Fibroblast of lung (primary cell): ENCODE measurements at regions not wholly inside any gene's neighbourhood (a gene's known extent, or its start where the extent isn't known, plus 50 kb on each side); places are given as distances from the start of the nearest gene placed in this dataset.

Experiments
- DNase-seq, 2 donors: peaks; one replicate each; pipeline versions ENCODE4 v3.0.0 to v3.0.0-alpha.2; 2010; ENCODE audit warnings: low read depth in 2 of 2
- H2AFZ ChIP-seq: 2 replicates; pipeline ENCODE4 v1.5.1; 2012; ENCODE audit warnings: low read length, control low read depth, inconsistent platforms
- H3K27ac ChIP-seq: 2 replicates; pipeline ENCODE4 v1.5.1; 2011; ENCODE audit warnings: low read length, control low read depth; ENCODE audit not compliant: insufficient read depth
- H3K27me3 ChIP-seq: 2 replicates; pipeline ENCODE4 v1.5.1; 2011; ENCODE audit warnings: mild to moderate bottlenecking, low read length; ENCODE audit not compliant: control insufficient read depth, insufficient read depth
- H3K36me3 ChIP-seq: 2 replicates; pipeline ENCODE4 v1.5.1; 2011; ENCODE audit warnings: low read length; ENCODE audit not compliant: control insufficient read depth, insufficient read depth
- H3K4me1 ChIP-seq: 2 replicates; pipeline ENCODE4 v1.5.1; 2011; ENCODE audit warnings: low read length; ENCODE audit not compliant: control insufficient read depth, insufficient read depth; ENCODE audit errors: extremely low read depth
- H3K4me2 ChIP-seq: 2 replicates; pipeline ENCODE4 v1.5.1; 2011; ENCODE audit warnings: low read length, control low read depth; ENCODE audit not compliant: insufficient read depth; ENCODE audit errors: extremely low read depth
- H3K4me3 ChIP-seq, 4 experiments: fragments of 200-600 bp in 1 of 4; sonication (generic) in 1 of 4; replicated peaks in 1 of 4; 2 replicates each; pipeline ENCODE4 v1.5.1; 2011 to 2016; ENCODE audit warnings: low read length in 4 of 4, low read depth in 3 of 4, mild to moderate bottlenecking in 3 of 4, control low read depth in 2 of 4, inconsistent platforms in 1 of 4, mixed read lengths in 1 of 4; ENCODE audit not compliant: insufficient read depth in 1 of 4; ENCODE audit errors: control extremely low read depth in 1 of 4
- H3K79me2 ChIP-seq: 2 replicates; pipeline ENCODE4 v1.5.1; 2012; ENCODE audit warnings: mild to moderate bottlenecking, low read length, inconsistent platforms; ENCODE audit not compliant: control insufficient read depth, insufficient read depth
- H3K9ac ChIP-seq: 2 replicates; pipeline ENCODE4 v1.5.1; 2011; ENCODE audit warnings: mild to moderate bottlenecking, low read length, control low read depth; ENCODE audit not compliant: insufficient read depth
- H3K9me3 ChIP-seq: 2 replicates; pipeline ENCODE4 v1.5.1; 2012; ENCODE audit warnings: low read depth, low read length; ENCODE audit not compliant: control insufficient read depth, insufficient read depth
- H4K20me1 ChIP-seq: 2 replicates; pipeline ENCODE4 v1.5.1; 2011; ENCODE audit warnings: low read length; ENCODE audit not compliant: control insufficient read depth, insufficient read depth; ENCODE audit errors: extremely low read depth
- CTCF ChIP-seq, 2 donors: IDR thresholded peaks in 1 of 2; conservative IDR thresholded peaks in 1 of 2; 1 replicate in 1 of 2; 2 replicates in 1 of 2; pipeline ENCODE4 v1.5.1; 2011 to 2012; ENCODE audit warnings: low read length in 2 of 2, control low read depth in 1 of 2, inconsistent platforms in 1 of 2, low read depth in 1 of 2, mild to moderate bottlenecking in 1 of 2
- EZH2 ChIP-seq: IDR thresholded peaks from 2 replicates; pipeline ENCODE4 v1.5.1; 2012; ENCODE audit warnings: low read length, control low read depth, mild to moderate bottlenecking; ENCODE audit errors: missing control alignments

DNA sequence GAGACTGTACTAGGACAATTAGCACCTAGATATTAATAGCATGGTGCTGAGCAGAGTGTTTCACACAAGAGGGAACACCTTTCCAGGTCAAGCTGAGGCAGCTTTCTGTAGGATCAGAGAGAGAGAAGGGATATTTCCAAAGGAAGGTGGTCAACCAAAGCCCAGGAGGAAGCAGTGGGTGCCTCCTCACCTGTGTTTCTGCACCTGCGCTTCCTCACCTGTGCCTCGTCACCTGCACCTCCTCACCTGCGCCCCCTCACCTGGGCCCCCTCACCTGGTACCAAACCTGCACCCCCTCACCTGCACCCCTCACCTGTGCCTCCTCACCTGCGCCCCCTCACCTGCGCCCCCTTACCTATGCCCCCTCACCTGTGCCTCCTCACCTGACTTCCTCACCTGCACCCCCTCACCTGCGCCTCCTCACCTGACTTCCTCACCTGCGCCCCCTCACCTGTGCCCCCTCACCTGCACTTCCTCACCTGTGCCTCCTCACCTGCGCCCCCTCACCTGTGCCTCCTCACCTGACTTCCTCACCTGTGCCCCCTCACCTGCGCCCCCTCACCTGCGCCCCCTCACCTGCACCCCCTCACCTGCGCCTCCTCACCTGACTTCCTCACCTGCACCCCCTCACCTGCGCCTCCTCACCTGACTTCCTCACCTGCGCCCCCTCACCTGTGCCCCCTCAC, 67.9 kb downstream of the TTLL2 start:
- H3K79me2 ChIP-seq, result no peaks in the 10 kb centered on the region
- DNase-seq, result no peak

GRCh38 chr6:167393731-167394130, 68.8 kb downstream of the TTLL2 start:
- Histone ChIP-seq H3K4me1 (no peaks in the 10 kb centered on the region), H3K9ac (no peak overlapping the region), H3K27me3 (no peaks in the 10 kb centered on the region), H2AFZ (no peak overlapping the region), H4K20me1 (no peaks in the 10 kb centered on the region), H3K36me3 (no peaks in the 10 kb centered on the region), H3K79me2 (no peaks in the 10 kb centered on the region), H3K4me3 (no peak overlapping the region), H3K9me3 (no peaks in the 10 kb centered on the region), H3K4me2 (no peak overlapping the region), H3K27ac (no peak overlapping the region)
- no peak for DNase-seq
- TF ChIP-seq CTCF (conservative IDR thresholded peaks at IDR 0.05 in 1 of 2, IDR thresholded peaks at IDR 0.05 in 1 of 2; ENCODE audit: low read depth in 1 of 2, low read length in 2 of 2) (no peak), EZH2 (no peak)

More for the DNA sequence above, 67.9 kb downstream of the TTLL2 start:
- no peaks in the 10 kb centered on the region for H3K4me1 ChIP-seq
- no peak overlapping the region for H3K4me3 ChIP-seq
- TF ChIP-seq CTCF (conservative IDR thresholded peaks at IDR 0.05 in 1 of 2, IDR thresholded peaks at IDR 0.05 in 1 of 2; ENCODE audit: low read depth in 1 of 2, low read length in 2 of 2) (no peak), EZH2 (no peak)
- no peaks in the 10 kb centered on the region for H3K36me3 ChIP-seq
- H3K27ac ChIP-seq, result no peak overlapping the region
- no peak overlapping the region for H3K9ac ChIP-seq
- no peaks in the 10 kb centered on the region for H3K27me3 ChIP-seq
- no peak overlapping the region for H2AFZ ChIP-seq
- H3K4me2 ChIP-seq, result no peak overlapping the region
- H3K9me3 ChIP-seq, result no peaks in the 10 kb centered on the region
- H4K20me1 ChIP-seq, result no peaks in the 10 kb centered on the region

DNA sequence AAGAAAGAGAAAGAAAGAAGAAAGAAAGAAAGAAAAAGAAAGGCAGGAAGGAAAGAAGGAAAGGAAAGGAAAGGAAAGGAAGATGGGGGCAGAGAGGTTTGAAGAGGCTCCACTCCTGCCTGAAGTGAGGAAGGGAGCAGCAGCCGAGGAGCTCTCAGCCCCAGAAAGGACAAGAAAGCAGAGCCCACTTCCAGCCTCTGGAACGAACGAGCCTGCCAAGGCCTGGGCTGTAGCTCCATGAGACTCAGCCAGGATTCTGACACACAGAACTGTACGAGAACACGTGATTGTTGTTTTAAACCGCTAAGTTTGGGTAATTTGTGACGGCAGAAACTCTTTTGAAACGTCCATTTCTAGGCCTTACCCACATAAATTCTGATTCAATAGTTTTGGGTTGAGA, 69.5 kb downstream of the TTLL2 start:
- H3K27ac ChIP-seq, result no peak overlapping the region
- no peak for DNase-seq
- H3K9me3 ChIP-seq, result no peaks in the 10 kb centered on the region
- no peak overlapping the region for H3K9ac ChIP-seq
- no peaks in the 10 kb centered on the region for H4K20me1 ChIP-seq
- no peaks in the 10 kb centered on the region for H3K27me3 ChIP-seq
- H3K4me3 ChIP-seq, result no peak overlapping the region
- no peak overlapping the region for H3K4me2 ChIP-seq
- no peaks in the 10 kb centered on the region for H3K36me3 ChIP-seq
- H2AFZ ChIP-seq, result no peak overlapping the region
- no peaks in the 10 kb centered on the region for H3K79me2 ChIP-seq
- H3K4me1 ChIP-seq, result no peaks in the 10 kb centered on the region
- no peak for TF ChIP-seq EZH2
- no peak for TF ChIP-seq CTCF (conservative IDR thresholded peaks at IDR 0.05 in 1 of 2, IDR thresholded peaks at IDR 0.05 in 1 of 2; ENCODE audit: low read depth in 1 of 2, low read length in 2 of 2)
